Spinal cord (tissue), 9 donors: ENCODE measurements at regions not wholly inside any gene's neighbourhood (a gene's known extent, or its start where the extent isn't known, plus 50 kb on each side); places are given as distances from the start of the nearest gene placed in this dataset.

Experiments
- DNase-seq, 6 donors: peaks; one replicate each; pipeline versions ENCODE4 v3.0.0 to v3.0.0-alpha.2; 2013 to 2015; ENCODE audit warnings: low spot score in 6 of 6, low read depth in 4 of 6
- H3K27ac ChIP-seq: one replicate; pipeline ENCODE4 v1.5.1; 2013; ENCODE audit warnings: low read depth, low read length, control low read depth
- H3K27me3 ChIP-seq: one replicate; pipeline ENCODE4 v1.6.1; 2013; ENCODE audit warnings: low read length; ENCODE audit not compliant: control insufficient read depth, insufficient read depth
- H3K36me3 ChIP-seq: one replicate; pipeline ENCODE4 v1.6.1; 2013; ENCODE audit warnings: low read length; ENCODE audit not compliant: control insufficient read depth, insufficient read depth
- H3K4me1 ChIP-seq: one replicate; pipeline ENCODE4 v1.6.1; 2013; ENCODE audit warnings: low read length; ENCODE audit not compliant: control insufficient read depth, insufficient read depth
- H3K4me3 ChIP-seq: one replicate; pipeline ENCODE4 v1.5.1; 2013; ENCODE audit warnings: low read depth, low read length, control low read depth
- H3K9me3 ChIP-seq: one replicate; pipeline ENCODE4 v1.6.1; 2013; ENCODE audit warnings: low read length; ENCODE audit not compliant: control insufficient read depth, insufficient read depth
- WGBS: methylation state at CpG from one replicate; pipeline ENCODE4 v1.1.5; 2013; ENCODE audit warnings: missing lambda C conversion rate; ENCODE audit not compliant: insufficient coverage; 5-methylcytosine and 5-hydroxymethylcytosine counted together
- donor health status: healthy.

- no CpG with 5 or more reads among the region's 2 CpGs for WGBS
- no peaks in the 10 kb centered on the region for H3K36me3 ChIP-seq
- H3K27ac ChIP-seq: no peak overlapping the region
- no peaks in the 10 kb centered on the region for H3K4me1 ChIP-seq
- no peaks in the 10 kb centered on the region for H3K27me3 ChIP-seq
- no peak overlapping the region for H3K4me3 ChIP-seq
- no peaks in the 10 kb centered on the region for H3K9me3 ChIP-seq
- peak in 1 of 6 donors; percentile 2 for DNase-seq
These were observed 1057.9 kb downstream of the AMY1C start for GRCh38 chr1:104807590-104807989.

DNA sequence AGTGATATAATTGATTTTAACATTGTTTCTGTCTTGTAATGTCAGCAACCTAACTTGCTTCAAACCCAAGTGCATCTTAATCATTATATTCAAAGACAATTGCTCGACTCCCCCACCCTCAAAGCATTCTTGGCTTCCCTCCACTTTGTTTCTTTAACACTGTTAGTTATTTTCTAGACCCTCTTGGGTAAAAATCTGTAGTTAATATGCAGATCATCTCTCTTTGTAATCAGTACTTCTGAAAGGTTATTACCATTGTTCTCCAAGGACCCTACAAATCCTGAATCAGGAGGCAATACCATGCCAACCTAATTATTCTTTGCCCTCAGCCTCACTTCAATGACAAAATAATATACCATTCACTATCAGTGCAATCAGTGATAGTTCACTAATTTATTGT lies 1075.7 kb downstream of the AMY1C start:
- Histone ChIP-seq H3K9me3 (no peaks in the 10 kb centered on the region), H3K27ac (no peak overlapping the region), H3K27me3 (no peaks in the 10 kb centered on the region), H3K4me3 (no peak overlapping the region), H3K4me1 (no peaks in the 10 kb centered on the region), H3K36me3 (no peaks in the 10 kb centered on the region)
- peak in 2 of 6 donors; percentile 5 to 69 for DNase-seq
- WGBS: no CpG with 5 or more reads among the region's 1 CpG

DNA sequence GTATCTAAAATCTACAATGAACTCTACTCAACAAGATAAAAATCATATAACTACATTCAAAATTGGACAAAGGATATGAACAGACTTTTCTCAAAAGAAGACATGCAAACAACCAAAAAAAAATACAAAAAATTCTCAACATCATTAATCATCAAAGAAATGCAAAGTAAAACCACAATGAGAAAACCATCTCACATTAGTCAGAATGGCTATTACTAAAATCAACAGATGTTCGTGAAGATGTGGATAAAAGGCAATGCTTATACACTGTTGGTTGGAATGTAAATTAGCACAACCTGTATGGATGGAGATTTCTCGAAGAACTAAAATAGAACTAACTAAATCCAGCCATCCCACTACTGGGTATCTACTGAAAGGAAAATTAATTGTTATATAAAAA lies 1080.8 kb downstream of the AMY1C start:
- H3K36me3 ChIP-seq: no peaks in the 10 kb centered on the region
- no peak overlapping the region for H3K27ac ChIP-seq
- no peak overlapping the region for H3K4me3 ChIP-seq
- H3K9me3 ChIP-seq: no peaks in the 10 kb centered on the region
- no peak for DNase-seq
- H3K27me3 ChIP-seq: no peaks in the 10 kb centered on the region
- WGBS: no CpG with 5 or more reads among the region's 2 CpGs
- no peaks in the 10 kb centered on the region for H3K4me1 ChIP-seq

GRCh38 chr1:104852151-104852550 lies 1102.5 kb downstream of the AMY1C start:
- H3K27me3 ChIP-seq: no peaks in the 10 kb centered on the region
- no peak overlapping the region for H3K4me3 ChIP-seq
- WGBS: no CpG with 5 or more reads among the region's 2 CpGs
- no peak for DNase-seq
- no peaks in the 10 kb centered on the region for H3K9me3 ChIP-seq
- H3K36me3 ChIP-seq: no peaks in the 10 kb centered on the region
- no peak overlapping the region for H3K27ac ChIP-seq
- no peaks in the 10 kb centered on the region for H3K4me1 ChIP-seq

GRCh38 chr1:104853276-104853675 lies 1103.6 kb downstream of the AMY1C start:
- Histone ChIP-seq H3K4me3 (no peak overlapping the region), H3K36me3 (no peaks in the 10 kb centered on the region), H3K9me3 (no peaks in the 10 kb centered on the region), H3K27me3 (no peaks in the 10 kb centered on the region), H3K4me1 (no peaks in the 10 kb centered on the region), H3K27ac (no peak overlapping the region)
- no CpG with 5 or more reads among the region's 2 CpGs for WGBS
- DNase-seq: no peak

DNA sequence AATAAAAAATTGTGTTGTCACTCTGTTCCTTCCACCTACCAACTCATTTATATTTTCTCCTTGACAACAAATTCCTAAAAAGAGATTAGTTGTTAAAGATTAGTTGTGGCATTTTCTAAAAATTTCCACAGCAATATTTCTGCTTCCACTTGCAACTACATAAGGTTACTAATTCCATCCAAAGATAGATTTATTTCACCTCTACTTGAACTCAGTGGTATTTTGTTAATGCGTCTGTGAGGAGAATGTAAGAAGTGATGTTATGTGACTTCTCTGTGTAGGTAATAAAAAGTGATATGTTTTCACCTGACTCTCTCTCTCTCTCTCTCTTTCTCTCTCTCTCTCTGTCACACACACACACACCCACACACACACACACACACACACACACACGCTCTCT lies 1104.8 kb downstream of the AMY1C start:
- no peak for DNase-seq
- Histone ChIP-seq H3K36me3 (no peaks in the 10 kb centered on the region), H3K27me3 (no peaks in the 10 kb centered on the region), H3K4me3 (no peak overlapping the region), H3K9me3 (no peaks in the 10 kb centered on the region), H3K4me1 (no peaks in the 10 kb centered on the region), H3K27ac (no peak overlapping the region)
- no CpG with 5 or more reads among the region's 2 CpGs for WGBS

- no peaks in the 10 kb centered on the region for H3K36me3 ChIP-seq
- no peaks in the 10 kb centered on the region for H3K4me1 ChIP-seq
- no peak overlapping the region for H3K27ac ChIP-seq
- 52% methylated on average over 3 of the region's 3 CpGs for WGBS
- no peaks in the 10 kb centered on the region for H3K9me3 ChIP-seq
- H3K27me3 ChIP-seq: no peaks in the 10 kb centered on the region
- no peak overlapping the region for H3K4me3 ChIP-seq
- DNase-seq: no peak
These were observed 1105.9 kb downstream of the AMY1C start for GRCh38 chr1:104855550-104855949.

DNA sequence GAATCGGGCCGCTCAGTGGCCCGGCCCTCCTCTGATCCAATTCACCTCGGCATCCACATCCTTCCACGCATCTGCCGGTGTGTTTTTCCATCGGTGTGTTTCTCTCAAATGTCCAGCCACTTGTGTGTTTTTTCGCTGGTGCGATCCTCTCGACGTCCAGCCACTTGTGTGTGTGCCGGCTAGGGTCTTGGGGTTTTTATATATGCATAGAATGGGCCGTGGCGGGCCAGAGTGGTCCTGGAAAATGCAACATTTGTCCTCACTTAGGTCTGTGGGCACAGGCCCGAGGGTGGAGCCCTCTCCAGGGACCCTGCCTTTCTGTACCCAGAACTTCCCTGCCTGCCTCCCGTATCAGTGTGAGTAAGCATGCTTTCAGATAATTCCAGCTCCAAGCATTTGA lies 1106.4 kb downstream of the AMY1C start:
- Histone ChIP-seq H3K27ac (no peak overlapping the region), H3K27me3 (no peaks in the 10 kb centered on the region), H3K36me3 (no peaks in the 10 kb centered on the region), H3K9me3 (no peaks in the 10 kb centered on the region), H3K4me1 (no peaks in the 10 kb centered on the region), H3K4me3 (no peak overlapping the region)
- 96% methylated on average over 11 of the region's 16 CpGs for WGBS
- no peak for DNase-seq

- Histone ChIP-seq H3K27ac (no peak overlapping the region), H3K4me3 (no peak overlapping the region), H3K27me3 (no peaks in the 10 kb centered on the region), H3K36me3 (no peaks in the 10 kb centered on the region), H3K4me1 (no peaks in the 10 kb centered on the region), H3K9me3 (no peaks in the 10 kb centered on the region)
- no CpG with 5 or more reads among the region's 1 CpG for WGBS
- no peak for DNase-seq
These were observed 1106.8 kb downstream of the AMY1C start for GRCh38 chr1:104856518-104856917.

GRCh38 chr1:104868794-104869193 lies 1119.1 kb downstream of the AMY1C start:
- DNase-seq: peak in 1 of 6 donors; percentile 40
- Histone ChIP-seq H3K27me3 (no peaks in the 10 kb centered on the region), H3K4me3 (no peak overlapping the region), H3K4me1 (no peaks in the 10 kb centered on the region), H3K27ac (no peak overlapping the region), H3K9me3 (no peaks in the 10 kb centered on the region), H3K36me3 (no peaks in the 10 kb centered on the region)
- no CpG with 5 or more reads among the region's 4 CpGs for WGBS
